Muscle of leg (tissue), 3 donors: ENCODE measurements at regions not wholly inside any gene's neighbourhood (a gene's known extent, or its start where the extent isn't known, plus 50 kb on each side); places are given as distances from the start of the nearest gene placed in this dataset.

Experiments used
- DNase-seq: peaks from one replicate; pipeline ENCODE4 v3.0.0; 2013
- H3K27ac ChIP-seq: one replicate; pipeline ENCODE4 v1.5.1; 2013; ENCODE audit warnings: mild to moderate bottlenecking, low read length, control low read depth
- H3K27me3 ChIP-seq: one replicate; pipeline ENCODE4 v1.6.1; 2013; ENCODE audit warnings: low read length; ENCODE audit not compliant: control insufficient read depth, insufficient read depth
- H3K36me3 ChIP-seq: one replicate; pipeline ENCODE4 v1.6.1; 2013; ENCODE audit warnings: low read length; ENCODE audit not compliant: control insufficient read depth, insufficient read depth
- H3K4me1 ChIP-seq: one replicate; pipeline ENCODE4 v1.6.1; 2013; ENCODE audit warnings: low read length; ENCODE audit not compliant: control insufficient read depth, insufficient read depth
- H3K4me3 ChIP-seq: one replicate; pipeline ENCODE4 v1.5.1; 2013; ENCODE audit warnings: low read length, control low read depth
- H3K9me3 ChIP-seq: replicated peaks from 2 replicates; pipeline ENCODE4 v1.6.1; 2013; ENCODE audit warnings: low read depth, low read length; ENCODE audit not compliant: control insufficient read depth
- WGBS: methylation state at CpG from one replicate; pipeline ENCODE4 v1.1.5; 2013; ENCODE audit warnings: missing lambda C conversion rate; ENCODE audit not compliant: insufficient coverage; 5-methylcytosine and 5-hydroxymethylcytosine counted together

DNA sequence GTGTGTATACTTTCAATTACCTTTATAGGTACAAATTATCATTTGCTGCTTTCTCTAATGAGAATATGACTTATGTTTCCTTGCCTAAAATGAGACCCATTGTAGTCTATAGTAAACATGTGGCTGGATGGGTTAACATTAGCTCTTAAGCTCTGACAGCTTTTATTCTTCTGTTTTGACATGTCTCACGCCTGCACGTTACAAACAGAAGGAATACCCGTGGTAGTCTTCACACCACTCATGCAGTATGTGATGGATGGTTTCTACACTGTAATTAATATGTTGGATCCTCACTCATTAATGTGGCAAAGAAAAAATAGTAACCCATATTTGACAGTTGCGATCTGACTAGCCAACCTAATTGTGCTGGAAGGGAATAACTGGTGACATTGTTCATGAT, 133.4 kb upstream of the MITF start:
- Histone ChIP-seq H3K27me3 (no peaks in the 10 kb centered on the region), H3K9me3 (peaks cover under 1% of the 10 kb centered on the region), H3K36me3 (no peaks in the 10 kb centered on the region), H3K4me3 (no peak overlapping the region), H3K27ac (no peak overlapping the region), H3K4me1 (no peaks in the 10 kb centered on the region)
- no CpG with 5 or more reads among the region's 4 CpGs for WGBS
- no peak for DNase-seq

DNA sequence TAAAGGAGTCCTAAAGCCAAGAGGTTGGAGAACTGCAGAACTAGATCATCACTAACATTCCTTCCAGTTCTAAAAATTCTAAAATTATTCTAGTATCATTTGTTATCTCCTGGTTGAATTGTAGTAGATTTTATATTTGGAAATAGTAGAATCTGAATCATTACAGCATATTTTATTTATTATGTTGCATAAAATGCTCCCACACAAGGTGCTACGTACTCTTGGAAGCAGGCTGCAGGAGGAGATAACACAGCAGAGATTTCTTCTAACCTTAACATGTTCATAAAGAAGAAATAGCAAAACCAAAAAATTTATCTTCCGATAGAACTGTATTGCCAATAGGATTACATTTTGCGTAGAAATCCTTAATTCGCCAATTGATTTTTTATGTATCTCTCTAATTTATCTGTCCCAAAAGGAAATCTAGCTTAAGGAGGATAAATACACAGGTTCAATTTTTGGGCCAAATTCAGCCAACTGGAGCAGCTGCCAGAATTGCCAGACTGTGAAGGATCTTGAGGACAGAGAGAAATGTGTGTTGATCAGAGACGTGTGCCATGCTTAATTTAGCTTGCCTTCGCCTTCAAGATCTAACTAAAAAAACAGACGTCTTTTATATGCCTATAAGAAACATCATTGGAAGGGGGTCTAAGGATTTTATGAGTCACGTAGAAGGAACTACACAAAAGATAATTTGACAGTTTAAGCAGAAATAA, 134.4 kb upstream of the MITF start:
- Histone ChIP-seq H3K27me3 (no peaks in the 10 kb centered on the region), H3K27ac (no peak overlapping the region), H3K9me3 (peaks cover 2% of the 10 kb centered on the region), H3K4me3 (no peak overlapping the region), H3K36me3 (no peaks in the 10 kb centered on the region), H3K4me1 (no peaks in the 10 kb centered on the region)
- no CpG with 5 or more reads among the region's 8 CpGs for WGBS
- DNase-seq: no peak

DNA sequence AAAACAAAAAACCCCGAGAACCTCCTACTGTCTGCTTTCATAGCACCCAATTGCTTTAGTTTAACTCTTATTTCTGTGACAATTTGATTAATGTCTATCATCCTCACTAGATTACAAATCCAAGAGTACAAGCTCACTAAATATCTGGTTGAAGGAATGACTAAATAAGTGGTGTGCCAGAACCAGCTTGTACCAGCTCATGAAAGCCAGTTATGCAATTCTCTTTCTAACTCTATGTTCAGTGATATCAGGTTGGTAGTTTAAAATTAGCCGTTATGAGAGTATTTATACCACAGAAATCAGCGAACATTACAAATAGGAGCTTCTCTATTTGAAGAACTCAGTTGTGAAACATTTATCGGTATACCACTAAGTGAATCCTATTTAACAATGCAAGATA, 137.2 kb upstream of the MITF start:
- no peak overlapping the region for H3K27ac ChIP-seq
- peaks cover 2% of the 10 kb centered on the region for H3K9me3 ChIP-seq
- no CpG with 5 or more reads among the region's 4 CpGs for WGBS

DNA sequence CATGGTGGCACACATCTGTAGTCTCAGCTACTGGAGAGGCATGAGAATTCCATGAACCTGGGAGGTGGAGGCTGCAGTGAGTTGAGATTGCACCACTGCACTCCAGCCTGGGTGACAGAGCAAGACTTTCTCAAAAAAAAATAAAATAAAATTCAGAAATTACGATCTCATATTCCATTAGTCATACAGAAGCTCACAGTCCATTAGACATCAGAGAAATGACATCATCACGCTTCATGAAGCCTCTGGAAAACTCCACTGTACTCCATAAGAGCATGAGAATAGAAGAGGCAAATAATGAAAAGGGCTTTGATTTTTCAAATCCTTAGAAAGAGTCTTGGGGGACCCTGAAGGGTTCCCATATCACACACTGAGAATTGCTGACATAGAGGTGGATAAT, 145.0 kb upstream of the MITF start:
- no peak for DNase-seq
- Histone ChIP-seq H3K27ac (no peak overlapping the region), H3K36me3 (no peaks in the 10 kb centered on the region), H3K9me3 (no peaks in the 10 kb centered on the region), H3K27me3 (no peaks in the 10 kb centered on the region), H3K4me1 (no peaks in the 10 kb centered on the region), H3K4me3 (no peak overlapping the region)
- no CpG with 5 or more reads among the region's 2 CpGs for WGBS

More for the DNA sequence above, 137.2 kb upstream of the MITF start:
- Histone ChIP-seq H3K4me3 (no peak overlapping the region), H3K4me1 (no peaks in the 10 kb centered on the region), H3K27me3 (no peaks in the 10 kb centered on the region), H3K36me3 (no peaks in the 10 kb centered on the region)
- no peak for DNase-seq

DNA sequence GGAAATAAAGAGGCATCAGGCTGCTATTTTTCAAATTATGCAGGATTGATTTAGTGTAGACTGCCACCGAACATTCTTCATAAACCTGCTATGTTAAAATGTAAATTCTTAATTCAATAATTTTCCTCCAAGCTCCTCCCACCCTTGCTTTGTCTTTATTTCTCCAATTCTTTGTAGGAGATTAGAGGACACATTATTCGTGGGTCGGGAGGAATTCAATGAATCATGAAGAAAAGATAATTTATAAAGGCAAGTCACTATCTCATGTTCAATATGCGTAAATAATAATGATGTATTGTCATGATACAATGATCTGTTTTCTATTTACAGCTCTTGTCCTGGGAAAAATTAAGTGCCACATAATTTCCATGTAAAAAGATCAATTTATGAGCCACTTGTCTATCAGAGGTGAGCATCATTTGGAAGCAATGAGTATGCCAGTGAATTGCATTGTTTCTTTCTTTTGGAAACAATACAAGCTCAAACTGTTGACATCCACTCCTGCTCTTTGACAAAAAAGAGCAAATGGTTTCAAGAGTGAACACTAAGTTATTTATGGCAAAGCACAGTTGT, 148.0 kb upstream of the MITF start:
- WGBS: no CpG with 5 or more reads among the region's 4 CpGs
- no peak overlapping the region for H3K27ac ChIP-seq
- H3K4me3 ChIP-seq: no peak overlapping the region
- H3K27me3 ChIP-seq: no peaks in the 10 kb centered on the region
- DNase-seq: no peak
- H3K4me1 ChIP-seq: no peaks in the 10 kb centered on the region
- H3K9me3 ChIP-seq: peaks cover 4% of the 10 kb centered on the region
- H3K36me3 ChIP-seq: no peaks in the 10 kb centered on the region

DNA sequence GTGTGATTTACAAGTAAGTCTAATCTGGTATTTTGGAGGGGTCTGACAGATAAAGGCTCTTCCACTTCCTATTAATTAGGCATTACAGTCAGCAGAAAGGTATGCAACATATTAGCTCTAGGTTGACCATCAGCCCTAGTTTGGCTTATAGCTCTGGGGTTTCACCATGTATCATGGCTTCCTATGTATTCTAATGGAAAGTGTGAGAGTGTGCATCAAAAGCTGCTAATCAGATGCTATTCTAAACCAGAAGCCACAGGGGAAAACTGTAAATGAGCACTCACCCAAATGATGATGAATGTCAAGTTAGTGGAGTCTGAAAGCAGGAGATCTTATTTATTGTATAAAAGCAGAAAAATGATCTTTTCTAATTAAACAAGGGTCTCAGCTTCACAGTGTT, 149.2 kb upstream of the MITF start:
- Histone ChIP-seq H3K27ac (no peak overlapping the region), H3K36me3 (no peaks in the 10 kb centered on the region), H3K4me3 (no peak overlapping the region), H3K27me3 (no peaks in the 10 kb centered on the region), H3K9me3 (peaks cover 4% of the 10 kb centered on the region), H3K4me1 (no peaks in the 10 kb centered on the region)
- no peak for DNase-seq

DNA sequence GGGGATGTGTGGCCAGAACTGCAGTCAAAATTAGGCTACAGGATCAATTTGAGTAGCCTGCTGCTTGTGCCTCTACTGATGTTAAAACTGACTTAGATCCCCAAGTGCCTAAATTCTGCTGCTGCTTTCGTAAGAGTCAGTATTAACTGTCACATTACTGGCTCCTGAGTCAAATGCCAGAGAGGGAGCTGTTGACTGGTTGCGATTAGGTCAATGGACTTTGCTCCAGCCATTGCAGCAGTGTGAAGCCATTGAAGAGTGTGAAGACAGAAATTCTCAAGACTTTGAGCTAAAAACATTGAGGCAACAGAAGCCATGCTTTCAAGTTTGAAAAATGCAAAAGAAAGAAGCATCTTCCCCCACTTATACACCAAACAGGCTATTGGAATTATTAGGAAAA, 151.1 kb upstream of the MITF start:
- Histone ChIP-seq H3K27ac (no peak overlapping the region), H3K27me3 (no peaks in the 10 kb centered on the region), H3K9me3 (peaks cover 4% of the 10 kb centered on the region), H3K4me1 (no peaks in the 10 kb centered on the region), H3K36me3 (no peaks in the 10 kb centered on the region), H3K4me3 (no peak overlapping the region)
- 100% methylated on average over 2 of the region's 2 CpGs for WGBS
- DNase-seq: no peak

DNA sequence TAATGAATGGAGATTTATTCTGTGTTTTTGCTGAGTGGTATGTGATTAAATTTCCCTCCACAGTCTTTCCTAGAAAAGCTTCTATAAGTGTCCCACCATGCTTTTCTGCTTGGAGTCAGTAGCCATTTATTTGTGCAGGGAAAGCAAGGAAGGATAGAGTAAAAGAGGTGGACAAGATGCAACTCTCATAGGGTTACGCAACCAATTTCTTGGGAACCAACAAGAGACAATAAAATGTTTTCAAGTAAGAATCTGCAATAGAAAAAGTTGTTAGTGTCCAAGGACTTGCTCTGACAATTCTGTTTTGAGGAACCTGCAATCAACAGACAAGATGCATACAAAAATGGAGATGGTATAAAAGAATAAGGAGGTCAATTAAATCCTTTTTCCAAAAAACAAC, 153.8 kb upstream of the MITF start:
- WGBS: no CpG with 5 or more reads among the region's 1 CpG
- H3K27me3 ChIP-seq: no peaks in the 10 kb centered on the region
- no peak for DNase-seq
- no peak overlapping the region for H3K27ac ChIP-seq
- H3K4me3 ChIP-seq: no peak overlapping the region
- peaks cover 4% of the 10 kb centered on the region for H3K9me3 ChIP-seq
- no peaks in the 10 kb centered on the region for H3K4me1 ChIP-seq
- no peaks in the 10 kb centered on the region for H3K36me3 ChIP-seq

DNA sequence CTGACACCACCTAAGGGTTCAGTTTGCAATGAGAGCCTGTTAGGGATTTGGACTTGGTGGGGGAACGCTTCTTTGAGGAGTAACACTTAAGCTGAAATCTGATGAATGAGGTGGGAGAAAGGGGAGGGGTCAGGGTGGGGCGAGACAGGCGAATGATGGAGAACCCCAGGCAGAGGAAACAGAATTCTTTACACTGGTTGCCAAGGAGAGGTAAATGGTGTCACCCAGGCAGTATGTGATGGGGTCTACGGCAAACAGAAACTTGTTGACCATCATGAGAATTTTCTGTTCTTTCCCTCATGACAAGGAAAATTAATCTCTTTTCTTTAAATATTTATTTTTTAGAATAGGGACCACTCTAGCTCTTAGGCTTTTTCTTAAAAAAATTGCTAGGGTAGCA, 157.2 kb upstream of the MITF start:
- DNase-seq: no peak
- 55% methylated on average over 3 of the region's 4 CpGs for WGBS
- Histone ChIP-seq H3K27me3 (no peaks in the 10 kb centered on the region), H3K4me3 (no peak overlapping the region), H3K4me1 (peaks cover 7% of the 10 kb centered on the region), H3K27ac (no peak overlapping the region), H3K36me3 (no peaks in the 10 kb centered on the region), H3K9me3 (no peaks in the 10 kb centered on the region)

DNA sequence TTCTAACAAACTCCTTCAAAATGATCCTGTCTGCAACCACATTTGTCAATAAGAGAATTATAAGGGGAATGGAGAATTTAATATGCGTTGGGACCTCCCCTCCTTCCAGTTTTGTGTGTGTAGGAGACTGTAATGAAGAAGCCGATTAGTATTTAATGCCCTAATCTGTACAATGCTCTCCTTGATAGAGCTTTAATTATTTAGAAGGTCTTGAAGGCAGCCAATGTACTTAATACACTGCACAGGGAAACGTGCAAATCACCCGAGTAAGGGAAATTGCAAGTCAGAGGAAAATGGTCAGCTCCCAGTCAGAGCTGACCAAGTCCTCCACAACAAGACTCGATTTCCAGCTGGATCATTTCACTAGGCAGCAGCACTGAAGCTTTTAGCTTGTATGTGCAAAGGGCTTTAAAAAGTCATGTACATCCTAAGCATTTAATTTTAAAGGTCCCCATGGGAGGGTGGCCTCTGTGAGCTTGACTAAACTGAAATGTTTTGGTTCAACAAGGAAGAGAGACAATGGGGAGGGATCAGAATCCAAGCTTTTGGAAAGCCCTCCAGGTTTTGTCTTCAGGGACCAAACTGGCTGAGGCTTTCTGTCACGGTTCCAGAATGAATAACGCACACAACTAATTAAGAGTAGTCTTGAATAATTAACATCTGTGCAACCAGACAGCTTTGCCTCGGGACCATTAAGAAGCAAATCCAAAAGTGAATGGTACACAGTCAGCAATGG, 159.8 kb upstream of the MITF start:
- Histone ChIP-seq H3K9me3 (no peaks in the 10 kb centered on the region), H3K27ac (no peak overlapping the region), H3K4me1 (peaks cover 7% of the 10 kb centered on the region), H3K27me3 (no peaks in the 10 kb centered on the region), H3K36me3 (no peaks in the 10 kb centered on the region), H3K4me3 (no peak overlapping the region)
- 25% methylated on average over 1 of the region's 8 CpGs for WGBS
- peak; percentile 78 for DNase-seq
